ENCODE measurements at regions not wholly inside any gene's neighbourhood (a gene's known extent, or its start where the extent isn't known, plus 50 kb on each side); places are given as distances from the start of the nearest gene placed in this dataset.

DNA sequence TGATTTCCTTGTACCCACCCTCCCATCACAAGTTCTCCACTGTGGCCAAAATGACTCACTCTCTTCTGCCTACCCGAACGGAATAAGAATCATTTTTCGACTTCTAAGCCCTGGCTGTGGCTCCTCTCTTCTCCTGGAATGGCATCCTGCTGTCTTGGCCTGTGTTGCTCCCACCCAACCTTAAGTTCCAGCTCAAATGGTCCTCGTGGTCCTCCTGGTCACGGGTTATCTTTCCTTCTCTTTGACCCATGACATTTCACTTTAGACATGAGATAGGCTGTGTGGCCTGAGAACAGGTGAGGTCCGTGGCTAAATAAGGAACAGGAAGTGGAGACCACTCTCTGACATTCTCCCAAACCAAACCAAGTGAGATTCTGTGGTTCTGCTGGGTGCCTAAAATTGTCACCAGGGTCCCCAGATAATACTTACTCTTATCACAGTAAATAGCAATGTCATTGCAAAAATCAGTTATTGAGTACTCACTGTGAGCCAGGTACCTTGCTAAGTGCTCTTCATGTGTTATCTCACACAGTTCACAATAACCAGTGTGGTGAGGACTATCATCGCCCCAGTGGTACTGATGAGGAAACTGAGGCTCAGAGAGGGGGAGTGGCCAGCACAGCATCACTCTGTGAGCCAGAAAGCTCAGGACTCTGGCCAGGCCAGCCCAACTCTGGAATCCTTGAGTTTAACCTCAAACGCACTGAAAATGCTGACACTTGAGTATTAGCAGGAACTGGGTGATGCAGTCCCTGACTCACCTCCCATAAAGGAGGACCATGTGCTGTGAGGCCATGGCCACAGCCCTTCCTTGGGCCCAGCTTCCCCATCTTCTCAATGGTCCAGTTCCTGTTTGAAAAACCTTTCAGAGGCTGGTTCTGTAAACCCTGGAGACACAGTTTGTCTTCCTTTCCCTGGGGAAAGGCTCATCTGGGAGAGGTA, 74.8 kb upstream of the SIRPA start:
- ATAC-seq = no peak
- in situ Hi-C loops (cut with HindIII; ENCODE audit: extremely low pct_ligation_motif_present, low pct_unique_long_range_greater_than_20kb) = no loop called here
- peaks cover 13% of the 10 kb centered on the region; the same call in 1 of the 2 replicates for H3K9me3 ChIP-seq (ENCODE audit: low read length)
- POLR2A ChIA-PET = interaction anchor here (1.3 kb wide), 1 partner anchor 8 kb away, joined by 4 read pairs; no protein-coding TSS in a partner anchor
- no peaks in the 10 kb centered on the region for H3K36me3 ChIP-seq (replicated peaks in 1 of 2; ENCODE audit: control insufficient read depth in 1 of 2, insufficient read depth in 2 of 2, low read length in 2 of 2)
- H2AFZ ChIP-seq (ENCODE audit: low read length) = no peak overlapping the region
- intact Hi-C loops (cut with micrococcal nuclease; ENCODE audit: unreplicated experiment) = no loop called here
- no peaks in the 10 kb centered on the region for H3K27me3 ChIP-seq (ENCODE audit: control insufficient read depth in 1 of 2, insufficient read depth in 2 of 2, low read length in 2 of 2)
- no peaks in the 10 kb centered on the region for H4K20me1 ChIP-seq (ENCODE audit: insufficient read depth, low read length)
- CTCF ChIA-PET (ENCODE audit: low intra/inter-chr PET ratio, low total read pairs) = no interaction called here
- DNase-seq (ENCODE audit: low spot score) = no peak
- FAIRE-seq = no peak
- H3K4me2 ChIP-seq (ENCODE audit: low read depth, low read length) = no peak overlapping the region
- no peak overlapping the region for H3K9ac ChIP-seq (ENCODE audit: insufficient read depth, low read depth, low read length)
- no peak overlapping the region for H3K27ac ChIP-seq (ENCODE audit: extremely low read length, insufficient read depth, low read length)
- peaks cover 33% of the 10 kb centered on the region for H3K4me1 ChIP-seq (ENCODE audit: insufficient read depth, low read length)
- H3K79me2 ChIP-seq (ENCODE audit: insufficient read depth, low read length) = no peaks in the 10 kb centered on the region
- 69% methylated on average over 8 of the region's 8 CpGs for WGBS (ENCODE audit: low lambda C conversion rate)
- peak; percentile 84 to 85 for TF ChIP-seq MAFK (conservative IDR thresholded peaks at IDR 0.05 in 1 of 2, IDR thresholded peaks at IDR 0.05 in 1 of 2; ENCODE audit: low read length in 2 of 2)
- TF ChIP-seq MAFF (IDR thresholded peaks at IDR 0.05; ENCODE audit: low read depth, low read length) = peak; percentile 83
- no peak for TF ChIP-seq RBM22 (optimal IDR thresholded peaks at IDR 0.05; ENCODE audit: low read length)
- BruUV-seq (replicated peaks) = no TSS peak
- H3K4me3 ChIP-seq (replicated peaks in 1 of 3; ENCODE audit: insufficient read depth in 1 of 3, low read depth in 2 of 3, low read length in 3 of 3) = no peak overlapping the region

GRCh38 chr20:1819311-1820137, 75.7 kb upstream of the SIRPA start:
- H3K27ac ChIP-seq (ENCODE audit: extremely low read length, insufficient read depth, low read length) = no peak overlapping the region
- no TSS peak for BruUV-seq (replicated peaks)

More at GRCh38 chr20:1819311-1820137, 75.7 kb upstream of the SIRPA start:
- no peaks in the 10 kb centered on the region for H4K20me1 ChIP-seq (ENCODE audit: insufficient read depth, low read length)
- CTCF ChIA-PET (ENCODE audit: low intra/inter-chr PET ratio, low total read pairs) = no interaction called here
- no peaks in the 10 kb centered on the region for H3K36me3 ChIP-seq (replicated peaks in 1 of 2; ENCODE audit: control insufficient read depth in 1 of 2, insufficient read depth in 2 of 2, low read length in 2 of 2)
- no peak for DNase-seq (ENCODE audit: low spot score)
- H3K4me2 ChIP-seq (ENCODE audit: low read depth, low read length) = no peak overlapping the region
- H3K4me1 ChIP-seq (ENCODE audit: insufficient read depth, low read length) = peaks cover 26% of the 10 kb centered on the region
- intact Hi-C loops (cut with micrococcal nuclease; ENCODE audit: unreplicated experiment) (no loop called here), in situ Hi-C loops (cut with HindIII; ENCODE audit: extremely low pct_ligation_motif_present, low pct_unique_long_range_greater_than_20kb) (no loop called here)
- no peak for ATAC-seq
- POLR2A ChIA-PET = interaction anchor here (1.3 kb wide), 1 partner anchor 8 kb away, joined by 4 read pairs; no protein-coding TSS in a partner anchor
- WGBS (ENCODE audit: low lambda C conversion rate) = 79% methylated on average over 14 of the region's 14 CpGs
- no peaks in the 10 kb centered on the region for H3K27me3 ChIP-seq (ENCODE audit: control insufficient read depth in 1 of 2, insufficient read depth in 2 of 2, low read length in 2 of 2)
- no peaks in the 10 kb centered on the region for H3K79me2 ChIP-seq (ENCODE audit: insufficient read depth, low read length)
- no peak for TF ChIP-seq ZNF460 (CRISPR knock-in tag; IDR thresholded peaks at IDR 0.05; ENCODE audit: borderline replicate concordance)
- TF ChIP-seq PITX1 (CRISPR knock-in tag; IDR thresholded peaks at IDR 0.05) = no peak
- no peak overlapping the region for H2AFZ ChIP-seq (ENCODE audit: low read length)
- H3K9me3 ChIP-seq (ENCODE audit: low read length) = peaks cover 13% of the 10 kb centered on the region; the same call in 1 of the 2 replicates
- FAIRE-seq = no peak
- H3K4me3 ChIP-seq (replicated peaks in 1 of 3; ENCODE audit: insufficient read depth in 1 of 3, low read depth in 2 of 3, low read length in 3 of 3) = no peak overlapping the region
- no peak overlapping the region for H3K9ac ChIP-seq (ENCODE audit: insufficient read depth, low read depth, low read length)

Data from HepG2 (cell line).